Right lobe of liver (tissue), 6 donors: ENCODE measurements at regions not wholly inside any gene's neighbourhood (a gene's known extent, or its start where the extent isn't known, plus 50 kb on each side); places are given as distances from the start of the nearest gene placed in this dataset.

Experiments
- ATAC-seq, 4 donors: fragments of 200-7000 bp; cut with Tn5 transposase; one replicate each; pipeline ENCODE4 v1.9.1; 2020; ENCODE audit warnings: mild to moderate bottlenecking in 4 of 4, moderate library complexity in 4 of 4
- DNase-seq, 3 donors: peaks; one replicate each; pipeline ENCODE4 v3.0.0-alpha.2; 2020
- H3K27ac ChIP-seq, 3 donors: fragments of 200-600 bp; one replicate each; pipeline ENCODE4 v1.8.0; 2022
- H3K27me3 ChIP-seq, 2 donors: fragments of 200-600 bp; one replicate each; pipeline ENCODE4 v1.8.0; 2022
- H3K36me3 ChIP-seq, 4 donors: fragments of 200-600 bp; sonication (generic) in 1 of 4; one replicate each; pipeline versions ENCODE4 v1.5.1 to v1.8.0; 2017 to 2022; ENCODE audit warnings: control low read depth in 1 of 4
- H3K4me1 ChIP-seq, 4 donors: fragments of 200-600 bp; sonication (generic) in 1 of 4; one replicate each; pipeline versions ENCODE4 v1.5.1 to v1.8.0; 2017 to 2022; ENCODE audit warnings: control low read depth in 1 of 4
- H3K4me3 ChIP-seq, 3 donors: fragments of 200-600 bp; one replicate each; pipeline ENCODE4 v1.8.0; 2022
- H3K9me3 ChIP-seq, 4 donors: fragments of 200-600 bp; sonication (generic) in 1 of 4; one replicate each; pipeline versions ENCODE4 v1.5.1 to v1.8.0; 2017 to 2022; ENCODE audit warnings: control low read depth in 1 of 4
- CTCF ChIP-seq, 4 donors: fragments of 200-600 bp in 3 of 4; fragments of 450-650 bp in 1 of 4; IDR thresholded peaks; one replicate each; pipeline versions ENCODE4 v1.5.1 to v1.8.0; 2016 to 2022; ENCODE audit warnings: antibody characterized with exemption in 4 of 4, mild to moderate bottlenecking in 2 of 4
- POLR2A ChIP-seq: fragments of 450-650 bp; IDR thresholded peaks from one replicate; pipeline ENCODE4 v1.6.1; 2017; ENCODE audit warnings: antibody characterized with exemption, mild to moderate bottlenecking
- WGBS: methylation state at CpG from one replicate; pipeline ENCODE4 v1.1.6; 2018; ENCODE audit warnings: low coverage, low lambda C conversion rate; ENCODE audit not compliant: insufficient coverage; ENCODE audit errors: missing lambda C conversion rate; 5-methylcytosine and 5-hydroxymethylcytosine counted together
- intact Hi-C, 2 donors: fragments of 100-400 bp; cut with DNase I; formaldehyde crosslinking; loops; one replicate each; pipeline versions ENCODE4 v1.11.2 to v1.14.1; 2022
- donor health status: DM: no; HTN: yes; CAD: no.
- donor health status: DM: no; HTN: no; CAD: no.
- donor health status: DM: no; HTN: no; CAD: no.
- donor health status: DM: no; HTN: yes; CAD: no.
- donor health status: DM: no; HTN: yes; CAD: no.

- H3K27me3 ChIP-seq = no peaks in the 10 kb centered on the region
- H3K4me3 ChIP-seq = no peak overlapping the region
- no peak for TF ChIP-seq CTCF (IDR thresholded peaks at IDR 0.05)
- no peak for TF ChIP-seq POLR2A
- no peaks in the 10 kb centered on the region for H3K36me3 ChIP-seq
- H3K4me1 ChIP-seq = no peaks in the 10 kb centered on the region
- ATAC-seq (no peak), DNase-seq (no peak)
- no peaks in the 10 kb centered on the region for H3K9me3 ChIP-seq
- H3K27ac ChIP-seq = no peak overlapping the region
- WGBS = 47% methylated on average over 6 of the region's 6 CpGs
- intact Hi-C loops = no loop called here
These were observed 271.7 kb upstream of the TLE4 start for GRCh38 chr9:79300068-79300467.

- WGBS = 27% methylated on average over 2 of the region's 2 CpGs
These were observed 270.7 kb upstream of the TLE4 start for GRCh38 chr9:79301085-79301484.

GRCh38 chr9:79301551-79302391, 270.0 kb upstream of the TLE4 start:
- Histone ChIP-seq H3K4me3 (no peak overlapping the region), H3K36me3 (no peaks in the 10 kb centered on the region), H3K9me3 (no peaks in the 10 kb centered on the region), H3K27ac (no peak overlapping the region), H3K4me1 (no peaks in the 10 kb centered on the region), H3K27me3 (no peaks in the 10 kb centered on the region)
- WGBS = 29% methylated on average over 8 of the region's 8 CpGs
- TF ChIP-seq CTCF (IDR thresholded peaks at IDR 0.05) (no peak), POLR2A (no peak)
- DNase-seq (no peak), ATAC-seq (no peak)
- intact Hi-C loops = no loop called here

More at GRCh38 chr9:79301085-79301484, 270.7 kb upstream of the TLE4 start:
- no peak for TF ChIP-seq CTCF (IDR thresholded peaks at IDR 0.05)
- no peak for TF ChIP-seq POLR2A
- ATAC-seq (no peak), DNase-seq (no peak)
- intact Hi-C loops = no loop called here
- Histone ChIP-seq H3K27ac (no peak overlapping the region), H3K27me3 (no peaks in the 10 kb centered on the region), H3K4me1 (no peaks in the 10 kb centered on the region), H3K9me3 (no peaks in the 10 kb centered on the region), H3K4me3 (no peak overlapping the region), H3K36me3 (no peaks in the 10 kb centered on the region)

GRCh38 chr9:79302569-79302968, 269.2 kb upstream of the TLE4 start:
- H3K27me3 ChIP-seq = no peaks in the 10 kb centered on the region
- H3K9me3 ChIP-seq = no peaks in the 10 kb centered on the region
- DNase-seq (no peak), ATAC-seq (no peak)
- TF ChIP-seq POLR2A (no peak), CTCF (IDR thresholded peaks at IDR 0.05) (no peak)
- H3K4me1 ChIP-seq = no peaks in the 10 kb centered on the region
- 8% methylated on average over 4 of the region's 4 CpGs for WGBS
- H3K27ac ChIP-seq = no peak overlapping the region
- H3K36me3 ChIP-seq = no peaks in the 10 kb centered on the region
- intact Hi-C loops = no loop called here
- no peak overlapping the region for H3K4me3 ChIP-seq
